ENCODE measurements at regions not wholly inside any gene's neighbourhood (a gene's known extent, or its start where the extent isn't known, plus 50 kb on each side); places are given as distances from the start of the nearest gene placed in this dataset.
A peak's percentile ranks its signal among the peaks of the same experiment; 100 is the strongest.

DNA sequence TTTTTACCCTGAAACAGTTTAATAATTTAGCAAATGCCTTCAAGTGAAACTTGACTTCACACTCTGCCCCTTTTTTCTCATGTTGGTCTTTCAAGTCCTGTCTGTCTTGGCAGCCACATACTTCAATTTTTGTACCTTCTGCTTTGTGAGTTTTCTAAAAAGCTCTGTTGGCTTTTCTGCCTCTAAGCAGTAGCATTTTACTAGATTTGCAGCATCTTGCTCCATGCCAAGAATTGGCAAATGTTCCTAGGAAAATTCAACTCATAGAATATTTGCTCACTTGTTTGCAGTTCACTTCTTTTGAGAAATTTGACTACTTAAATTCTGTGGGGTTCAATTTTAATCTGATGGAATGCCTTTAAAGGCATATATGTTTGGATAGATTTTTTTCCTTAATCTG lies 59.2 kb downstream of the FAM47A start:
- ATAC-seq (ENCODE audit: low read depth in 2 of 2), result no peak
- Mint-ChIP-seq H3K4me1 (no peaks in the 10 kb centered on the region), H3K9me3 (peaks cover 2 to 15% (median 5%) of the 10 kb centered on the region in 7 donors), H3K4me3 (no peak overlapping the region), H3K27ac (no peak overlapping the region), H3K27me3 (no peaks in the 10 kb centered on the region), H3K36me3 (no peaks in the 10 kb centered on the region)
- DNase-seq, result no peak

DNA sequence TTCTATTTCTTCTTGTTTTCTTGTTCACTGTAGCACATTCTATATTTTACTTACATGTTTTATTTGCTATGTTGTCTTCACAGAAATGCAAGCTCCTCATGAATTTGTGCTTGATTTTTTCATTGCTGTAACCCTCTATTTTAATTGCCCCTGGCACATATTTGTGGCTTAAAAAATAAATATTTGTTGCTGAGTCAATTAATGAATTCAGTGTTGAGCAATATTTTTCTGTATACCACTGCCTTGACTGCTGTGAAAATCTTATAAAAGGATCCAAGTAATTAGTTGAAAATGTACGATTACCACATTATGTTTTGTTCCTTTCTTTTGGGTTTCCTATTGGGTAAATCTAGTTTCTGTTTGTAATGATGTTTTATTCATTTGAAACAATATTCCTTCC lies 68.5 kb downstream of the FAM47A start:
- H3K27me3 Mint-ChIP-seq, result no peaks in the 10 kb centered on the region

DNA sequence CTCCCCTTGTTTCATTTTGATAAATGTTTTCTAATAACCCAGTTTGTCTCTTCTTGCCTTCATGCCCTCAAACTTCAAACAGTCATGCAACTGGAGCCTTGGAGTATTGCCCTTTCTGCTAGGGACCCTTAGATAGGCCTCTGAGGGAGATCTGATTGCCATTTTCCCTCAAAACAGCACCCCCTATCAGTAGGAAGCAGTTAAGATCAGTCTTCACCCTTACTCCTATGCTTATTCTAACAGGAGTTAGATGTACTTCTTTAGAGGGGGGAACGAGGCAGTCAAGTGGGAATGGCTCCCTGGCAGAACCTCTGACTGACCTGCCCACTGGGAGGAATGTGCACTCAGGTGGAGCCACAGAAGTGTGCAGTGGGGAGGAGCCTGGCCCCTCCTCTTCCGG lies 74.1 kb downstream of the FAM47A start:
- Mint-ChIP-seq H3K27ac (peak overlapping the region in 1 of 6 donors; percentile 47), H3K27me3 (no peaks in the 10 kb centered on the region), H3K4me3 (no peak overlapping the region), H3K9me3 (peaks cover 0 to 16% (median 6%) of the 10 kb centered on the region in 7 donors), H3K4me1 (no peaks in the 10 kb centered on the region), H3K36me3 (no peaks in the 10 kb centered on the region)
- no peak for DNase-seq
- ATAC-seq (ENCODE audit: low read depth in 2 of 2), result no peak

More for the DNA sequence above, 68.5 kb downstream of the FAM47A start:
- no peaks in the 10 kb centered on the region for H3K36me3 Mint-ChIP-seq
- H3K4me1 Mint-ChIP-seq, result no peaks in the 10 kb centered on the region
- no peak for DNase-seq
- H3K9me3 Mint-ChIP-seq, result peaks cover 0 to 8% (median 2%) of the 10 kb centered on the region in 7 donors
- H3K4me3 Mint-ChIP-seq, result no peak overlapping the region
- no peak for ATAC-seq (ENCODE audit: low read depth in 2 of 2)
- no peak overlapping the region for H3K27ac Mint-ChIP-seq

DNA sequence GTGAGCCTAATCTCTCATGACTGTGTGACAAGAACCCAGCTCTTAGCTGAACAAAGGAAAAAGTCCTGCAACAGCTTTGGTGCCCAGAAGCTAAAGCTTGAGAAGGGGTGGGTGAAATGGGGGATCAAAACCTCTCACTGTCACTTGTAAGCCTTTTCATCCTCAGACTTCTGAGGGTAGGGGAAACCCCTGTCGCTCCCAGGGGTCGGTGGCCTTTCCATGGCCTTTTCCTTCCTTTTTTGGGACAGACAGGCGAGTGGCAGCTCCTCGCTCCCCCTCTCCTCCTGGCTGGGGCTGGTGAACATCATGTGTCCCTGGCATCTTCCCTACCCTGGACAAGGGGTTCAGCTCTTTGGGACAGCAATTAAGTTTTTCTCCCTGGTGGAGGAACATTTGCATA lies 78.2 kb downstream of the FAM47A start:
- no peak overlapping the region for H3K27ac Mint-ChIP-seq
- no peak overlapping the region for H3K4me3 Mint-ChIP-seq
- H3K27me3 Mint-ChIP-seq, result no peaks in the 10 kb centered on the region
- H3K9me3 Mint-ChIP-seq, result peaks cover 0 to 24% (median 6%) of the 10 kb centered on the region in 7 donors
- DNase-seq, result no peak
- H3K36me3 Mint-ChIP-seq, result no peaks in the 10 kb centered on the region
- H3K4me1 Mint-ChIP-seq, result no peaks in the 10 kb centered on the region
- no peak for ATAC-seq (ENCODE audit: low read depth in 2 of 2)

Measured in naive B cell (primary cell).